ENCODE measurements at regions not wholly inside any gene's neighbourhood (a gene's known extent, or its start where the extent isn't known, plus 50 kb on each side); places are given as distances from the start of the nearest gene placed in this dataset.

DNA sequence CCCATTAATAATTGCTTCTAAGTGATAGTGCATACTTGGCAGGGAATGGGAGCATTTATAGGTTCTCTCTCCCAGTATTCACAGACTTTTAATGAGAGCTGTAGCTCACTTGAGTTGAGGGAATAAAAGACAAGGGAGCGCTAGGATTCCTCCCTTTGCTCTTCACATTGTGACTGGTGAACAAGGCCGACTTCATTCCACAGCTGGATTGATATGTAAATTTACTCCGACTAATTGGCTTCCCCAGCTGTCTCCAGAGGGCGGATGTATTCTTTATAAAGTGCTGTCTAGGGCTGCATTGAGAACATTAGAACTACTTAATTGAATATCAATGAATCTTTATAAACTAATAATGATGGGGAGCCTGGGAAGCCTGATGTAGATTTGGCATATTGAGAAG is 63.4 kb downstream of the GPR50 start:
- no peak for DNase-seq

DNA sequence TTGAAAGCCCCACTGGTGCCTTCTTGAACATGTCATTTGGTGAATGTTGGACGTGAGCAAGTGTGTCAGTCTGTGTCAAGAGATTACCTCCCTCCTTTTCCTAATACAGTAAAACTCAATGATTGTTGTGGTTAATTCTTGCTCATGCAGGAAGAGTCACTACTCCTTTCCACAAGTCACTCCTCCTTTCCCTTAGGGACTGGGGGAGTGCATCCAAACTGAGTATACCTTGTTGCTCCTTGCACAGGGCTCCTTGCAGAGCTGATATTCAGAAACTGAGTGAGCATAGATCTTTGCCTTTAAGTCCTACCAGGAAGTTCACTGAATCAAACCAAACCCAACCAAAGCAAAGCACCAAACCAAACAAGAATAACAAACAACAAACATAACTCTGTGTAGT is 63.9 kb downstream of the GPR50 start:
- DNase-seq: no peak

DNA sequence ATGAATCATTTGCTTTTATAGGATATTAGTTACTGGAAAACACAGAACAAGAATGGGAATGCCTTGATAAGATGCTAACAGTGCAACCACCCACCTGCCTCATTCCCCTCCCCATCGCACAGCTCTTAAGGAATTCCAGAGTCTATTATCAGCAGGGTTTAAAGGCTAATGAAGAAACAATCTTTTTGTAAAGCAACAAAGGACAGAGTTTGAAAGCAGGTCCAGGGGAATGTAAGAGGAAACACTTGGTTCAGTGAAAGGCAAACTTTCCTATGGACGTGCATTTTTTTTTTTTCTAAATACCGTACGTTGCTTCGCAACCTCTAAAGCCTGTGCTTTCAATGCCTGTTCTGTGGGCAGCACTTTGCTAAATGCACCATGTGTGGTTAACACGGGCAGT is 92.5 kb downstream of the GPR50 start:
- no peak for DNase-seq

DNA sequence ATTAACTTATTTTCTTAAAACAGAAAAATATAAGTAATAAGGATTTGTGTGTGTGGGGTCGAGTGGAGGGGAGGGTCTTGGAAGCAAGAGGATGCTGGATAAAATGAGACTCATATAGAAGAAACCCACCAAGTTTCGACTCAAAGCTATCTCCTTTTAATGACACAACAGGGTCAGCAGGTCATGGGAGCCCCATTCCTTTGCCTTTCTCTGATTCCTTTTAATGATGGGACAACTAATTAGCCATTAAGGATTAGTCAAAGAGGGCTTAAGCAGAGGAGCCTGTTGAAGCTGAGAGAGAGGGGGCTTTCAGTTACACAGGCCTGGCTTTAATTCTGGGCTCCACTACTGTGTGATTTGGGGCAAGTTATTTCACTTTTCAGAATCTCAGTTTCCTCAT is 102.8 kb downstream of the GPR50 start:
- DNase-seq: no peak

DNA sequence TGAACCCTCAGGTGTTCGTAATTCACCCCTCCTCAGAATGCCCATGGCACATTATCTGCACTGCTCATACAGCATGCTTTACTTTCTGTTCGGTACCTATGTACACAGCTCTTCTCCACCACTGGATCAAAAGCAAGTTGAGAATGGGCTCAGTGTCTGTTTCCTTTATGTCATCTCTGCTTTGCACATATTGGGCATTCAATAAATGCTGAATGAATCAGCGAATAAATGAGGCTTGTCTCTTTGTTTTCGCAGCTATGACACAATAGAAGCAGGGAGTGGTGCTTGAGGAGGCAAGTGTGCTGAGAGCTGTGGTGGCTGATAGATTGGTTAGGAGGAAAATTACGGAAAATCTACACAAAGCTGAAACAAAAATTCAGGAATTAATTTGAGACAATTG is 109.1 kb upstream of the VMA21 start:
- DNase-seq: no peak

DNA sequence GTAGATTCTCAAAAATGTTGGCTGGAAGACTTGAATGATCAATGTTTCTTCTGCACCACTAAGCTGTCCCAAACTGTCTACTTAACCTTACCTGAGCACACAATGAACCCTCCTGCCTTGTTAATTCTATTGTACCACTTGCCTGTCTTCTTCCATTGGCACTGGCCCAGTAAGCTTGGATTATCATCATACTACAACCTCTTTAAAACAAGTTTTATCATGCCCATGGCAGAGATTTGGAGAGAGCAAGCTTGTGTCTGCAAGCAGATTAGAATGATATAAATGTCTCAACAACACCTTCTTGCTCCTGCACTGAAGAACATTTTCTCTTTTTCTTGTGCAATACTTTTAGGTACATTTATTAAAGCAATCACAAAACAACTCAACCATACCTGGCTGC is 74.0 kb upstream of the VMA21 start:
- no peak for DNase-seq

DNA sequence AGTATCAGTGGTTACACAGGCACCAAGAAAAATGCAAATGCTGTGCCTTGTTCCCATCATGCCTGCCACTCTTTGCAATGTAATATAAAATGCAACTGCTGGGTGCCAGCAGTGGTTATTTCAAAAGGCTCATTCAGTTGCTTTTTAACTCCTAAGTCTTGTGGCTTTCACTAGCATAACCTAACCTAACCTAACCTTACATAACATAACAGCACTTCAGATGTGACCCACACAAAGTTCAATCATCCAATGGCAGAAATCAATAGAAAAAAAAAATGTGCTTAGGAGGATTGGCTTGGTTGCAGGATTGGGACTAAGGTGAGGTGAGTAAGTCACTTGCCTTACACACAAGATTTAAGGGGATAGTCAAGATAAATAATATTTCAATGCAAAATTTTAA is 60.2 kb upstream of the VMA21 start:
- DNase-seq: no peak

DNA sequence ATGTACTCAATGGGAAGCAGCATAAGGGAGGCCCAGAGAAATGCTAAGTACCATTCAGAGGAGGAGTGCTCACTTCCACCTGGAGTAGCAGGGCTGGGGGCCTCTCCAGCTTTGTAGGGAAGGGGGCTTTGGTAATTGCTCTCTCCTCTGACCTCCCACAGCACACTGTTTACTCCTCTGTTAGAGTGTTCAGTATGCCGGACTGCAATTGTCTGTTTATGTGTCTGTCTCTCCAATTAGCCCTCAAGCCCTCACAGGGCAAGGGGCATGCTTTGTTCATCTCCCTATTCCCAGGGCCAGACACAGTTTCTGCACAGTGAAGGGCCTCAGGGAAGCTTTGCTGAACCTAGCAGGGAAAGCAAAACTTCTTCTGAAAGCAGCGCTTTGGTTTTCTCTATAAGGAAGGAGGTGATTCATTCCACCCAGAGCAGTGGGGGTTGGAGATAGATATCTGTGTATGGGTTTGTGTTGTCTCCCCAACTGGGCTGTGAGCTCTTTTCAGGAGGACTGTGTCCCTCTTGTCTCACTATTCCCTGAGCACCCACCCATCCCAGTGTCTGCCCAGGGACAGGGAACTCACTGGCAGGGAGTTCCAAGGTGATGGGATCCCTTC is 50.0 kb upstream of the VMA21 start:
- DNase-seq: peak in 1 of 2 experiments; percentile 2

Data from activated CD4-positive, alpha-beta T cell treated with anti-CD3 and anti-CD28 coated beads, Interleukin-2, amount 50 U/mL, for 48 hours (primary cell).